ENCODE measurements at regions not wholly inside any gene's neighbourhood (a gene's known extent, or its start where the extent isn't known, plus 50 kb on each side); places are given as distances from the start of the nearest gene placed in this dataset.

- H3K27me3 Mint-ChIP-seq = peaks cover 9% of the 10 kb centered on the region
- intact Hi-C loops (cut with DNase I, micrococcal nuclease) = no loop called here
- H3K9me3 Mint-ChIP-seq = no peaks in the 10 kb centered on the region
- H3K4me1 ChIP-seq (ENCODE audit: insufficient read depth, low read length) = no peaks in the 10 kb centered on the region
- H3K4me3 ChIP-seq (ENCODE audit: low read length) = no peak overlapping the region
- ATAC-seq (ENCODE audit: poor library complexity) (no peak), DNase-seq (no peak)
- TF ChIP-seq CTCF (IDR thresholded peaks at IDR 0.05) = no peak
- CTCF ChIA-PET = no interaction called here
- no peaks in the 10 kb centered on the region for H3K9me3 ChIP-seq (ENCODE audit: control insufficient read depth in 1 of 2, insufficient read depth in 1 of 2, low read length in 2 of 2)
- H3K27ac ChIP-seq (ENCODE audit: low read depth in 1 of 2, low read length in 2 of 2) = no peak overlapping the region
- H3K4me3 Mint-ChIP-seq = no peak overlapping the region
- H3K36me3 ChIP-seq (ENCODE audit: insufficient read depth, low read length) = no peaks in the 10 kb centered on the region
- no peaks in the 10 kb centered on the region for H3K36me3 Mint-ChIP-seq (ENCODE audit: low read depth)
- H3K27ac Mint-ChIP-seq = no peak overlapping the region
- POLR2A ChIA-PET = no interaction called here
- H3K4me1 Mint-ChIP-seq (ENCODE audit: low read depth) = no peaks in the 10 kb centered on the region
- H3K27me3 ChIP-seq (ENCODE audit: control insufficient read depth in 1 of 2, insufficient read depth in 2 of 2, low read length in 2 of 2) = no peaks in the 10 kb centered on the region
Measured at GRCh38 chr10:113495553-113495952, 57.3 kb upstream of the HABP2 start.

GRCh38 chr10:113496111-113497109 is 56.4 kb upstream of the HABP2 start:
- CTCF ChIA-PET = no interaction called here
- DNase-seq = no peak

GRCh38 chr10:113497198-113497597 is 55.7 kb upstream of the HABP2 start:
- DNase-seq (no peak), ATAC-seq (ENCODE audit: poor library complexity) (no peak)
- H3K27ac ChIP-seq (ENCODE audit: low read depth in 1 of 2, low read length in 2 of 2) = no peak overlapping the region
- no peaks in the 10 kb centered on the region for H3K4me1 ChIP-seq (ENCODE audit: insufficient read depth, low read length)
- H3K36me3 ChIP-seq (ENCODE audit: insufficient read depth, low read length) = no peaks in the 10 kb centered on the region
- CTCF ChIA-PET = no interaction called here
- H3K9me3 ChIP-seq (ENCODE audit: control insufficient read depth in 1 of 2, insufficient read depth in 1 of 2, low read length in 2 of 2) = no peaks in the 10 kb centered on the region
- H3K9me3 Mint-ChIP-seq = no peaks in the 10 kb centered on the region
- H3K27ac Mint-ChIP-seq = no peak overlapping the region
- no peaks in the 10 kb centered on the region for H3K4me1 Mint-ChIP-seq (ENCODE audit: low read depth)
- H3K4me3 Mint-ChIP-seq = no peak overlapping the region
- H3K27me3 Mint-ChIP-seq = peaks cover 9% of the 10 kb centered on the region
- H3K4me3 ChIP-seq (ENCODE audit: low read length) = no peak overlapping the region
- intact Hi-C loops (cut with DNase I, micrococcal nuclease) = no loop called here
- H3K36me3 Mint-ChIP-seq (ENCODE audit: low read depth) = no peaks in the 10 kb centered on the region
- POLR2A ChIA-PET = no interaction called here
- TF ChIP-seq CTCF (IDR thresholded peaks at IDR 0.05) = no peak
- H3K27me3 ChIP-seq (ENCODE audit: control insufficient read depth in 1 of 2, insufficient read depth in 2 of 2, low read length in 2 of 2) = no peaks in the 10 kb centered on the region

More at GRCh38 chr10:113496111-113497109, 56.4 kb upstream of the HABP2 start:
- H3K36me3 Mint-ChIP-seq (ENCODE audit: low read depth) = no peaks in the 10 kb centered on the region
- Histone ChIP-seq H3K4me1 (ENCODE audit: insufficient read depth, low read length) (no peaks in the 10 kb centered on the region), H3K27me3 (ENCODE audit: control insufficient read depth in 1 of 2, insufficient read depth in 2 of 2, low read length in 2 of 2) (no peaks in the 10 kb centered on the region), H3K9me3 (ENCODE audit: control insufficient read depth in 1 of 2, insufficient read depth in 1 of 2, low read length in 2 of 2) (no peaks in the 10 kb centered on the region), H3K36me3 (ENCODE audit: insufficient read depth, low read length) (no peaks in the 10 kb centered on the region), H3K4me3 (ENCODE audit: low read length) (no peak overlapping the region), H3K27ac (ENCODE audit: low read depth in 1 of 2, low read length in 2 of 2) (no peak overlapping the region)
- H3K27me3 Mint-ChIP-seq = peaks cover 9% of the 10 kb centered on the region
- no peak for ATAC-seq (ENCODE audit: poor library complexity)
- POLR2A ChIA-PET = no interaction called here
- H3K4me1 Mint-ChIP-seq (ENCODE audit: low read depth) = no peaks in the 10 kb centered on the region
- H3K27ac Mint-ChIP-seq = no peak overlapping the region
- no peaks in the 10 kb centered on the region for H3K9me3 Mint-ChIP-seq
- H3K4me3 Mint-ChIP-seq = no peak overlapping the region
- intact Hi-C loops (cut with DNase I, micrococcal nuclease) = no loop called here
- TF ChIP-seq CTCF (IDR thresholded peaks at IDR 0.05) = no peak

All from CD4-positive, alpha-beta T cell (primary cell).